Ovary (tissue), 7 donors: ENCODE measurements at regions not wholly inside any gene's neighbourhood (a gene's known extent, or its start where the extent isn't known, plus 50 kb on each side); places are given as distances from the start of the nearest gene placed in this dataset.

Source experiments
- DNase-seq, 5 donors: peaks; one replicate each; pipeline ENCODE4 v3.0.0-alpha.2; 2019 to 2020
- H3K27ac ChIP-seq, 2 donors: fragments of 200-600 bp; one replicate each; pipeline versions ENCODE4 v1.5.1 to v1.8.0; 2019 to 2022
- H3K27me3 ChIP-seq: fragments of 200-600 bp; one replicate; pipeline ENCODE4 v1.8.0; 2022
- H3K36me3 ChIP-seq: fragments of 200-600 bp; sonication (generic); one replicate; pipeline ENCODE4 v1.5.1; 2019
- H3K4me1 ChIP-seq: one replicate; pipeline ENCODE4 v1.8.1; 2013; ENCODE audit warnings: mild to moderate bottlenecking, moderate library complexity; ENCODE audit not compliant: insufficient read depth
- H3K4me3 ChIP-seq: fragments of 200-600 bp; sonication (generic); one replicate; pipeline ENCODE4 v1.5.1; 2017
- H3K9me3 ChIP-seq, 2 donors: fragments of 200-600 bp in 1 of 2; sonication (generic) in 1 of 2; one replicate each; pipeline versions ENCODE4 v1.5.1 to v1.8.1; 2013 to 2019; ENCODE audit warnings: mild to moderate bottlenecking in 1 of 2, moderate library complexity in 1 of 2
- EP300 ChIP-seq: sonication (generic); formaldehyde crosslinking; IDR thresholded peaks from one replicate; pipeline ENCODE4 v1.6.1; 2017; ENCODE audit warnings: antibody characterized with exemption
- POLR2A ChIP-seq: fragments of 450-650 bp; IDR thresholded peaks from one replicate; pipeline ENCODE4 v1.6.1; 2017; ENCODE audit warnings: antibody characterized with exemption, mild to moderate bottlenecking, moderate library complexity
- WGBS, 3 donors: extraction: QIAGEN DNeasy Blood & Tissue Kit in 1 of 3; methylation state at CpG; one replicate each; pipeline versions ENCODE4 v1.1.5 to v1.1.7; 2013 to 2017; 5-methylcytosine and 5-hydroxymethylcytosine counted together
- intact Hi-C, 4 donors: fragments of 100-400 bp; cut with DNase I; formaldehyde crosslinking; loops; one replicate each; pipeline versions ENCODE4 v1.11.0 to v1.15.1; 2022 to 2023
- TF ChIP-seq, protein P1 (sequence below), 3 donors: fragments of 450-650 bp in 2 of 3; fragments of 200-600 bp in 1 of 3; IDR thresholded peaks; one replicate each; pipeline versions ENCODE4 v1.5.1 to v1.8.0; 2016 to 2022; ENCODE audit warnings: antibody characterized with exemption in 3 of 3, mild to moderate bottlenecking in 1 of 3
- donor health status: DM: no; HTN: no; CAD: no; lungs with moderate emphysema.
- donor health status: DM: no; HTN: no; CAD: no.
- donor health status: Bipolar disorder and iron deficiency.
- donor health status: DM: no; HTN: no; CAD: no.
- donor health status: DM: yes; HTN: yes; CAD: no.

DNA sequence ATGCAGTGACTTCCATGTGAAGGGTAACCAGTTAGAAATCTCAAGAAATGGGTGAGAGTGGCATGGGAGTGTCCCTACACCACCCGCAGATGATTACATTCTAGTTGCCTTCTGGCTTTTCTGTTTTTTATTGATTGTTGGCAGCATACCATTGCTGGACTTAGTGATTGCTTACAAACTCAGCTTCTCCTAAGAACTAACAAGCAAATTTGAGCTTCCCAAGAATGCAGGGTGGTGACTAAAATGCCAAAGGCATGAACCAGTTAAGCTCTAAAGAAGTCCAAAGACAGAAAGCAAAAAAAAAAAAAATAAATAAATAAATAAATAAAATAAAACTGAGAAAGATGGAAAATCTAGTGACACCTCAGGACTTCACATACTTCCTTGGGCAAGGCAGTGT, 245.5 kb upstream of the PARD3B start:
- intact Hi-C loops: no loop called here
- H3K36me3 ChIP-seq: no peaks in the 10 kb centered on the region
- H3K9me3 ChIP-seq: no peaks in the 10 kb centered on the region
- no peak overlapping the region for H3K27ac ChIP-seq
- 87 to 91% (median 90%) methylated on average over 1 of the region's 1 CpG for WGBS, 3 donors
- H3K4me1 ChIP-seq: no peaks in the 10 kb centered on the region
- TF ChIP-seq, protein P1, sequence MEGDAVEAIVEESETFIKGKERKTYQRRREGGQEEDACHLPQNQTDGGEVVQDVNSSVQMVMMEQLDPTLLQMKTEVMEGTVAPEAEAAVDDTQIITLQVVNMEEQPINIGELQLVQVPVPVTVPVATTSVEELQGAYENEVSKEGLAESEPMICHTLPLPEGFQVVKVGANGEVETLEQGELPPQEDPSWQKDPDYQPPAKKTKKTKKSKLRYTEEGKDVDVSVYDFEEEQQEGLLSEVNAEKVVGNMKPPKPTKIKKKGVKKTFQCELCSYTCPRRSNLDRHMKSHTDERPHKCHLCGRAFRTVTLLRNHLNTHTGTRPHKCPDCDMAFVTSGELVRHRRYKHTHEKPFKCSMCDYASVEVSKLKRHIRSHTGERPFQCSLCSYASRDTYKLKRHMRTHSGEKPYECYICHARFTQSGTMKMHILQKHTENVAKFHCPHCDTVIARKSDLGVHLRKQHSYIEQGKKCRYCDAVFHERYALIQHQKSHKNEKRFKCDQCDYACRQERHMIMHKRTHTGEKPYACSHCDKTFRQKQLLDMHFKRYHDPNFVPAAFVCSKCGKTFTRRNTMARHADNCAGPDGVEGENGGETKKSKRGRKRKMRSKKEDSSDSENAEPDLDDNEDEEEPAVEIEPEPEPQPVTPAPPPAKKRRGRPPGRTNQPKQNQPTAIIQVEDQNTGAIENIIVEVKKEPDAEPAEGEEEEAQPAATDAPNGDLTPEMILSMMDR (IDR thresholded peaks at IDR 0.05): no peak
- no peak for TF ChIP-seq POLR2A
- TF ChIP-seq EP300: no peak
- H3K27me3 ChIP-seq: no peaks in the 10 kb centered on the region
- no peak for DNase-seq
- H3K4me3 ChIP-seq: no peak overlapping the region

DNA sequence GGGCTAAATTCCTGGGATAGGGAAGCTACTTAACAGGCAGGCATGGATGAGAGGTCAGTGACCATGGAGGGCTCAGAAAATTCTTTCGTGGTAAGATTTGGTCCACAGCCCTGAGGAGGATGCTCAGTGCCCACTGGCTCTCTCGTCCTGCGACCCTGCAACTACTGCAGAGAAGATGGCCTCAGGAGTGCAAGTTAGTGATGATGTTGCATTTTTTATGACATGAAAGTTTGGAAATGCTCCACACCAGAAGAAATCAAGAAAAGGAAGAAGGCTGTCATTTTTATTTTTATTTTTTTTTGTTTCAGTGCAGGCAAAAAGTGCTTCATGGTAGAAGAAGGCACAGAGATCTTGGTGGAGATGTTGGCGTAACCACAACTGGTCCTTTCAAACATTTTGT, 238.6 kb upstream of the PARD3B start:
- 84 to 95% (median 94%) methylated on average over 4 of the region's 4 CpGs for WGBS, 3 donors
- intact Hi-C loops: no loop called here
- no peaks in the 10 kb centered on the region for H3K36me3 ChIP-seq
- H3K27me3 ChIP-seq: no peaks in the 10 kb centered on the region
- no peaks in the 10 kb centered on the region for H3K4me1 ChIP-seq
- DNase-seq: no peak
- H3K9me3 ChIP-seq: no peaks in the 10 kb centered on the region
- TF ChIP-seq, protein P1 (IDR thresholded peaks at IDR 0.05): no peak
- no peak for TF ChIP-seq POLR2A
- H3K27ac ChIP-seq: no peak overlapping the region
- no peak overlapping the region for H3K4me3 ChIP-seq

DNA sequence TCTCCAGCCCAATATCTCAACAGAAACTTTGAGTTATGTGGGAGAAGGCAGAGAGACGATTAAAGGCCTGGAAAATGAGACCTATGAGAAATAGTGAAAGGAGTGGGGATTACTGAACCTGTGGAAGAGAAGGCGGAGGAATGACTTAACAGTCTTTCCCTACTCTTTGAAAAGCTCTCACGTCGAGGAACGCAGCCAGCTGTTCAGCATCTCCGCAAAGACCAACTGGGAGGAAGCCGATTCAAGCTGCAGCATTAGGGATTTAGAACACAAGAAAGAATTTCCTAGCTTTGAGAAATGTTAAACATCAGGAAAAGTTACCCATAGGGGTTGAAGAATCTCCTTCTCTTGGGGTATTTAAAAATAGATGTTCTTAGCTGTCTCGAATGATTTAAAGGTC, 233.2 kb upstream of the PARD3B start:
- Histone ChIP-seq H3K36me3 (no peaks in the 10 kb centered on the region), H3K27me3 (no peaks in the 10 kb centered on the region), H3K27ac (no peak overlapping the region), H3K9me3 (no peaks in the 10 kb centered on the region), H3K4me3 (no peak overlapping the region), H3K4me1 (no peaks in the 10 kb centered on the region)
- intact Hi-C loops: no loop called here
- TF ChIP-seq POLR2A: no peak
- DNase-seq: no peak
- 68 to 72% (median 69%) methylated on average over 8 of the region's 8 CpGs for whole genome bisulfite sequencing, 3 donors

DNA sequence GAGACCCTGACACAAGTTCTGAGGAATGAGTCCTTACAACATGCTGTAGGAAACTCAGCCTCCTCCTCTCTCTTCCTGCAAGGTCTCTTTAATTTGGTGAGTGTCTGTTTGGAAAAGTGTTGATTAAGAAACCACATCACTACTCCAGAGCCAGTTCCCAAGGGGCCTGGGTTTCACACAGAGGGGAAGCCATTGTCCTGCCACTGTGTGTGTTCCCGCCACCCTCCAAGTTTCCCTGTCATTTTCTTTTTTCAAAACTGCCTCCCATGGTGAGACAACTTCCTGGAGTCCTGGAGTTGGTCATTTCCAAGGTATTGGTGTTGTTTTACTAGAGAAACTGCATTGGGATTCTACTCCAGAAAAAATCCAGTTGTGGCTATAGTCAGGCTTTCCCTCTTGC, 232.0 kb upstream of the PARD3B start:
- Histone ChIP-seq H3K27me3 (no peaks in the 10 kb centered on the region), H3K36me3 (no peaks in the 10 kb centered on the region), H3K4me1 (no peaks in the 10 kb centered on the region), H3K27ac (no peak overlapping the region), H3K9me3 (no peaks in the 10 kb centered on the region), H3K4me3 (no peak overlapping the region)
- intact Hi-C loops: no loop called here
- TF ChIP-seq POLR2A: no peak
- DNase-seq: no peak
- WGBS, 3 donors: 92 to 97% (median 96%) methylated on average over 1 of the region's 1 CpG

DNA sequence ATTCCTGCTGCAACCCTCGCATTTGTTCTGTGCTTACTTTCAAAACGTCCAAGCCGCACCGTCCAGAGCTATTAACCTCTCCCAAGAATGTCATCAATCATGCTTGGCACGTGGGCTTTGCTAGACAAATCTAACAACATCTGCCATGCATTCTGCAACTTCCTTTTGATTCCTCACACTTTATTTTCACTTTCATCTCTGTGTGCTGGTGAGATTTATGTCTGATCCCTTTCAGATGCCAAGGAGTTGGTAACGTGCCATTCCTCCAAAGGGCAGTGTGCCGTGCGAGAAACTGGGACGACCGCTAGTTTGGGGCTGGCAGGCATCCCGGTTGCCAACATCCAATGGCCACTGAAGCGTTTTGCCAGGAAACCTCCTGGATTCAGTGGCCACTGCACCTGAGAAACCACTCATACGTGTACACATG, 230.0 kb upstream of the PARD3B start:
- DNase-seq: no peak
- TF ChIP-seq EP300: no peak
- no peak for TF ChIP-seq POLR2A
- no peak overlapping the region for H3K27ac ChIP-seq
- no peaks in the 10 kb centered on the region for H3K4me1 ChIP-seq
- no peak overlapping the region for H3K4me3 ChIP-seq
- H3K36me3 ChIP-seq: no peaks in the 10 kb centered on the region
- no peaks in the 10 kb centered on the region for H3K27me3 ChIP-seq
- WGBS, 3 donors: 39 to 46% (median 41%) methylated on average over 13 of the region's 13 CpGs
- intact Hi-C loops: no loop called here
- H3K9me3 ChIP-seq: no peaks in the 10 kb centered on the region

DNA sequence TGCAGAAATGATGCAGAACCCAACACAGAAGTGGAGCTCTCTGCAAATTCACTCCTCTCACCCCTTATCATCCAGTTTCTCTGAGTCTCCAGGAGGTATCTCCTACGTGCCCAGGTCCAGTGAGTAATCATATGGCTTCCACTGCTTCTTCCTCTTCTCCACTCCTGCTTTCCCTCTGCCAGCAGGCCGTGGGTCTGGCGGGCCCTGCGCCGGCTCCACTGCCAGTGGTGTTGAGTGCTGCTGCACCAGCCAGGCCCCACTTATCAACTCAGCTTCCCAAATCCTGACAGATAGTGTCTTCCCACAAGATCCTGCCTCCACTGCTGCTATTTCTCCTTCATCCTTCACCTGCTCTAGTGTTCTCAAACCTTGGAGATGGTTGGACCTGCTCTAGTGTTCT, 227.6 kb upstream of the PARD3B start:
- Histone ChIP-seq H3K27ac (no peak overlapping the region), H3K9me3 (no peaks in the 10 kb centered on the region), H3K36me3 (no peaks in the 10 kb centered on the region), H3K4me3 (no peak overlapping the region), H3K27me3 (no peaks in the 10 kb centered on the region), H3K4me1 (no peaks in the 10 kb centered on the region)
- TF ChIP-seq EP300 (no peak), POLR2A (no peak)
- TF ChIP-seq, protein P1 (IDR thresholded peaks at IDR 0.05): no peak
- intact Hi-C loops: no loop called here
- no peak for DNase-seq
- 92 to 96% (median 94%) methylated on average over 5 of the region's 5 CpGs for WGBS, 3 donors
